Adrenal gland (tissue), 9 donors: ENCODE measurements at regions not wholly inside any gene's neighbourhood (a gene's known extent, or its start where the extent isn't known, plus 50 kb on each side); places are given as distances from the start of the nearest gene placed in this dataset.

Experiments
- DNase-seq, 7 donors: peaks; one replicate each; pipeline ENCODE4 v3.0.0-alpha.2; 2019 to 2020
- H3K27ac ChIP-seq, 5 donors: fragments of 200-600 bp; sonication (generic) in 4 of 5; 1 replicate in 3 of 5; 2 replicates in 2 of 5; pipeline versions ENCODE4 v1.5.1 to v1.8.0; 2016 to 2020; ENCODE audit warnings: mild to moderate bottlenecking in 1 of 5
- H3K27me3 ChIP-seq: fragments of 200-600 bp; 2 replicates; pipeline ENCODE4 v1.8.0; 2021
- H3K36me3 ChIP-seq, 2 donors: fragments of 200-600 bp; replicated peaks in 1 of 2; 1 replicate in 1 of 2; 2 replicates in 1 of 2; pipeline versions ENCODE4 v1.5.1 to v1.8.0; 2018 to 2022
- H3K4me1 ChIP-seq, 2 donors: fragments of 200-600 bp; replicated peaks in 1 of 2; 1 replicate in 1 of 2; 2 replicates in 1 of 2; pipeline versions ENCODE4 v1.5.1 to v1.8.0; 2018 to 2021
- H3K4me3 ChIP-seq, 4 donors: fragments of 200-600 bp; sonication (generic) in 3 of 4; one replicate each; pipeline ENCODE4 v1.5.1; 2016 to 2018
- H3K9me3 ChIP-seq, 3 donors: fragments of 200-600 bp; sonication (generic) in 1 of 3; replicated peaks in 1 of 3; 1 replicate in 2 of 3; 2 replicates in 1 of 3; pipeline versions ENCODE4 v1.5.1 to v1.8.0; 2016 to 2021
- CTCF ChIP-seq, 6 experiments: fragments of 450-650 bp in 4 of 6; fragments of 200-600 bp in 2 of 6; sonication (generic) in 1 of 6; IDR thresholded peaks; 1 replicate in 5 of 6; 2 replicates in 1 of 6; pipeline versions ENCODE4 v1.5.1 to v1.8.0; 2016 to 2021; ENCODE audit warnings: antibody characterized with exemption in 6 of 6, mild to moderate bottlenecking in 2 of 6, moderate library complexity in 1 of 6
- POLR2A ChIP-seq, 2 donors: fragments of 450-650 bp; IDR thresholded peaks; one replicate each; pipeline ENCODE4 v1.6.1; 2017; ENCODE audit warnings: antibody characterized with exemption in 2 of 2, mild to moderate bottlenecking in 2 of 2, moderate library complexity in 1 of 2
- WGBS, 4 donors: extraction: QIAGEN DNeasy Blood & Tissue Kit in 2 of 4; methylation state at CpG; one replicate each; pipeline versions ENCODE4 v1.1.5 to v1.1.7; 2013 to 2017; 5-methylcytosine and 5-hydroxymethylcytosine counted together
- intact Hi-C, 2 donors: fragments of 100-400 bp; cut with DNase I; formaldehyde crosslinking; loops; one replicate each; pipeline versions ENCODE4 v1.14.1 to v1.15.0; 2022 to 2023
- donor health status: healthy with polysubstance abuse.
- donor health status: Bipolar disorder and iron deficiency.
- donor health status: DM: yes; HTN: yes; CAD: no.
- donor health status: DM: no; HTN: no; CAD: no.
- donor health status: DM: no; HTN: no; CAD: no.

- TF ChIP-seq POLR2A (IDR thresholded peaks at IDR 0.05) (no peak), CTCF (IDR thresholded peaks at IDR 0.05) (no peak)
- no peak for DNase-seq
- intact Hi-C loops: no loop called here
- WGBS, 4 donors: 43 to 56% (median 51%) methylated on average over 3 of the region's 3 CpGs
- Histone ChIP-seq H3K27ac (peak overlapping the region in 3 of 5 donors; percentile 0 to 56 (median 18)), H3K9me3 (no peaks in the 10 kb centered on the region), H3K27me3 (no peaks in the 10 kb centered on the region), H3K4me3 (no peak overlapping the region), H3K36me3 (no peaks in the 10 kb centered on the region), H3K4me1 (peaks cover 0 to 22% of the 10 kb centered on the region in 2 donors)
These were observed 179.6 kb downstream of the CENPC start for GRCh38 chr4:67365661-67366245.

GRCh38 chr4:67355806-67356205, 189.5 kb downstream of the CENPC start:
- no peaks in the 10 kb centered on the region for H3K4me1 ChIP-seq
- intact Hi-C loops: no loop called here
- DNase-seq: no peak
- no peak overlapping the region for H3K27ac ChIP-seq
- no peaks in the 10 kb centered on the region for H3K36me3 ChIP-seq
- no peaks in the 10 kb centered on the region for H3K27me3 ChIP-seq
- H3K4me3 ChIP-seq: no peak overlapping the region
- TF ChIP-seq CTCF (IDR thresholded peaks at IDR 0.05) (no peak), POLR2A (IDR thresholded peaks at IDR 0.05) (no peak)
- no peaks in the 10 kb centered on the region for H3K9me3 ChIP-seq

GRCh38 chr4:67346654-67347053, 198.6 kb downstream of the CENPC start:
- no peak for DNase-seq
- Histone ChIP-seq H3K9me3 (no peaks in the 10 kb centered on the region), H3K36me3 (no peaks in the 10 kb centered on the region), H3K27ac (no peak overlapping the region), H3K4me3 (no peak overlapping the region), H3K27me3 (no peaks in the 10 kb centered on the region), H3K4me1 (peaks cover 0 to 7% of the 10 kb centered on the region in 2 donors)
- intact Hi-C loops: no loop called here
- TF ChIP-seq CTCF (IDR thresholded peaks at IDR 0.05): no peak
- no peak for TF ChIP-seq POLR2A (IDR thresholded peaks at IDR 0.05)

GRCh38 chr4:67344594-67345380, 200.5 kb downstream of the CENPC start:
- no peak for DNase-seq
- WGBS, 4 donors: 51 to 69% (median 65%) methylated on average over 4 of the region's 4 CpGs
- no peak for TF ChIP-seq POLR2A (IDR thresholded peaks at IDR 0.05)
- TF ChIP-seq CTCF (IDR thresholded peaks at IDR 0.05): no peak
- no peak overlapping the region for H3K27ac ChIP-seq
- H3K36me3 ChIP-seq: no peaks in the 10 kb centered on the region
- intact Hi-C loops: no loop called here
- no peaks in the 10 kb centered on the region for H3K27me3 ChIP-seq
- no peak overlapping the region for H3K4me3 ChIP-seq
- peaks cover 0 to 7% of the 10 kb centered on the region in 2 donors for H3K4me1 ChIP-seq
- H3K9me3 ChIP-seq: no peaks in the 10 kb centered on the region
